Eye (tissue), 1 donor: ENCODE measurements at regions not wholly inside any gene's neighbourhood (a gene's known extent, or its start where the extent isn't known, plus 50 kb on each side); places are given as distances from the start of the nearest gene placed in this dataset.

Experiments
- DNase-seq: peaks from one replicate; pipeline ENCODE4 v3.0.0-alpha.2; 2015

DNA sequence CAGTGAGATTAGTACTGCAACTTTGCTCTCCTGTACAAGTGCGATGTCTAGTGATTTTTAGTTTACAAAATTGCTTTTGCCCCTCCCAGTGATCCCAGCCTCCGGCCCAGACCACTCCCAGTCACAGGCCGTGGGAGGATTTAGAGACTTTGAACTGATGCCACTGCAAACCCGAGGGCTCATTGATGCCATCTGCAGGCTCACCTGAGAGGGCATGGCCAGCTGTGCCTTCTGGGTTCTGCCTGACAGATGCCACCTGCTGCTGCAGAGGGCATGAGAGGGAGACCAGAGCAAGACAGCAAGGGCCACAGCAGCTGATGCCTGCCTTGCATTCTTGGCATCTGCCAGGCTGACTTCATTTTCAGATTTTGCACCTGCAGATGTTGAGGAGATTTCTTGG lies 593.8 kb downstream of the CDK5RAP2 start:
- DNase-seq: no peak

DNA sequence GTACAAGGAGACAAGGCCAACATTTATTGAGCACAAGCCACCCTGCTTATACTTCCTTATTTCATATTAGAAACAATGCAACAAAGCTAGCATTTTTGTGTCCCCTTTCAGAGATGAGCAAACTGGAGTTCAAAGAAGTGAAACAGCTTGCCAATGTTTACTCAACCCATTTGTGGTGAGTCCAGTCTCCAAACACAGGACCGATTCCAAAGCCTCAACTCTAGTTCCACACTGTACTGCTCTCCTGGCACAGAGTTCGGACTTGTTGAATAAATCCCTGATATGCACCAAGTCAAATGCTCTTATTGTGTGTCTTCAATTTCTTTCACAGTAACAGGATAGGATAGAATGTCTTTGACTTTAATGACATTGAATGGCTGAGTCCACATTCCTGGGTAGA lies 604.8 kb upstream of the BRINP1 start:
- no peak for DNase-seq

DNA sequence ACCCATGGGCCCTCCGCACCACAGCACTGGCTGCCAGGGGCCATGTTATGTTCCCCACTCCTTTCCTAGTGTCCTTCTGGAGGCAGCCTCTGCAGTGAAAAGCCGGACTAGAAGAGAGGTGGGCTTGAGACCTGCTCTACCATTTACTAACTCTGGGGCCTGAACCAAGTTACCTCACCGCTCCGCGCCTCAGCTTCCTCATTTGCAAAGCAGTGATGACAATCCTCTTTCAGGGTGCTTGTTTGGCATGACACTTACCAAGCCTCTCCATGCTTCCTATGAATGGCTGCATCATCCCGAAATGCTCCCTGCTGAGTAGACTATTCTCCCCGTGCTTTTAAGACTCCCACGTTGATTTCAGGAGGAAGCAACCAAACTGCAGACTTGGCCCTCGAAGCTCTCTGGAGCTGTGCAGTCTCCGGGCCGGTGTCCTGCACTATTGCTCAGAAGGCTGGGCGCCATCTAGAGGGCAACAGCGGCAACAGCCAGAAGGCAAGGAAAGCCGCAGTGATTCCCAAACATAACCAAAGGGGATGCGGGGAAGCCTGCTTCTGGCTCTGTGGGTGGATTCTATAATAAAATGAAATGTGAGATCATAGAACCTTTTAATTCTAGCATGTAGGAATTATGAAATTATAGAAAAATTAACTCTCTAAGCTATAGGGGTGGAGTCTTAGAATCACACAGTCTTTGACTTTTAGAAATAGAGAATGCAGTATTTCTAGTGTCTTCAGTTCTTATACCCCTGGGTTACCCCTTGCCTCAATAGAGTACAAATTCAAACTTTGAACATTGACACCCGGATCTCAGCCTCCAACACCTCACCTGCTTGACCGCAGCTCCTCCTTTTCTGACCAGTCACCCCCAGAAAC lies 599.8 kb upstream of the BRINP1 start:
- peak; percentile 90 for DNase-seq

DNA sequence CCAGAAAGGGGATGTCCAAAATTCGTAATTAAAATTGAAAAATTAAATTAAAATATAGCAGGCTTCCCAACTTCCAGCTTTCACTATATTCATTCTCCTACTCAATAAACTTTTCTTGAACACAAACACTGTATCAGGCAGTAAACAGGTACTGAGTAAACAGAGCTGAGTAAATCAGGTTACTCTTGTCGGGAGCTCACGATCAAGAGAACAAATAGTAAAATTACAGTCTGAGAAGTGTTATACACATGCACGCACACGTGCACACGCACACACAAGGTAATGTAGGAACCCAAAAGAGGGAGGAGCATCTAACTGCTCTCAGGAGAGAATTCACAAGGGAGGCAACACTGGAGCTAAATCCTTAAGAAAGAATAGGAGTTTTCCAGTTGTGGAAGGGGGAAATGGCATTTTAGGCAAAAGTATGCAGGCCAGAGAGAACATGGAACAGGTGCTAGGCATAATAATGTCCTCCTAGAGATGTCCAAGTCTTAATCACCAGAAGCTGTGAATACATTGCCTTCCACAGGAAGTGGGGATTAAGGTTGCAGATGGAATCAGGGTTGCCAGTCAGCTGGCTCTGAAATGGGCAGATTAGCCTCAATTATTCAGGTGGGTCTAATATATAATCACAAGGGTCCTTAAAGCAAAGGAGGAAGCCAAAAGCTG lies 598.8 kb upstream of the BRINP1 start:
- DNase-seq: no peak

DNA sequence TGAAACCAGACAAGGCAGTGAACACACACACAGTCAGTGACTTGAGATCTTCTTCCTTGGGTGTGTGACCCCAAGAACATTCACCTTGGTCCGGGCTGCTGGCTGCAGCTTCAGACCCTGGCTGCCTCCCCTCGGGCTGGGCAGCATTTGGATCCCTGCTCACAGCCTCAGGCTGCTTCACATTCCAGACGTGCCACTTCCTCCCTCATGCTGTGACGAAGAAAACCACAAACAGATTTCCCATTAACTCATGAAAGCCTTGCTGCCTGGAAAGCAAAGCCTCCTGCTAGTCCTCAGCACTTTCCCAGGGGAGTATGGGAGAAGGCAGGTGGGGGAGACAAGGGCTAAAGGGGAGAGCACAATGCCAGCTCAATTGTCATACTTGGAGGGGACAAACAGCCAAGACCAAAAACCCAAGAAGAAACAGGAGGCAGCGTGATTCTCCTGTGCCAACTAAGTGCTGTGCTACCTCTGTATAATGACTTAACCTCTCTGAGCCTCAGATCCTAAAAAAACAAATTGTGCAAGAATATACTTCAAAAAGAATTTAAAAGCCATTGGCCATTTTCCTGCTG lies 594.6 kb upstream of the BRINP1 start:
- DNase-seq: peak; percentile 81

DNA sequence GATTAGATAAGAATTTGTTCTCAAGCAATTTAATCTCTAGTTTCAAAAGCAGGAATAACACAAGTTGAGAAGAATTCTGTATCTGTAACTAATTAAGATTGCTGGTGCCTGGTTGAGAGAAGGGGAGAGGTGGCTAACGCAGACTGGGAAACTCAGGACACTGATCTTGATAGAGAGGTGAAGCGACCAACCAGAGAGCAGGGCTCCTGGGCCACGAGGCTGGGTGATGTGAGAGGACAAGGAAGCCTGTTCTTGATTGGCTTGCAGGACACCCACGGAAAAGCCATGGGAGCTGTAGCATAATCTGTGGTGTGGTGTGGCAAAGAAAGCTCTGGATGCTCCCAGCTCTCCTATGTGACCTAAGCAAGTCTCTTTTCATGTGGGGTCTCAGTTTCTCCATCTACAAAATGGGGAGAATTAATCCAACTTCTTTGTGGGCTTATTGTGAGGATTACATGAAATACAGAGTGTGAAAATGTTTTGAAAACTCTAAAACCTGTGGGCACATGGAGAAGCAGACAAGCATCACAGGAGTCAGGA lies 594.1 kb upstream of the BRINP1 start:
- DNase-seq: no peak

DNA sequence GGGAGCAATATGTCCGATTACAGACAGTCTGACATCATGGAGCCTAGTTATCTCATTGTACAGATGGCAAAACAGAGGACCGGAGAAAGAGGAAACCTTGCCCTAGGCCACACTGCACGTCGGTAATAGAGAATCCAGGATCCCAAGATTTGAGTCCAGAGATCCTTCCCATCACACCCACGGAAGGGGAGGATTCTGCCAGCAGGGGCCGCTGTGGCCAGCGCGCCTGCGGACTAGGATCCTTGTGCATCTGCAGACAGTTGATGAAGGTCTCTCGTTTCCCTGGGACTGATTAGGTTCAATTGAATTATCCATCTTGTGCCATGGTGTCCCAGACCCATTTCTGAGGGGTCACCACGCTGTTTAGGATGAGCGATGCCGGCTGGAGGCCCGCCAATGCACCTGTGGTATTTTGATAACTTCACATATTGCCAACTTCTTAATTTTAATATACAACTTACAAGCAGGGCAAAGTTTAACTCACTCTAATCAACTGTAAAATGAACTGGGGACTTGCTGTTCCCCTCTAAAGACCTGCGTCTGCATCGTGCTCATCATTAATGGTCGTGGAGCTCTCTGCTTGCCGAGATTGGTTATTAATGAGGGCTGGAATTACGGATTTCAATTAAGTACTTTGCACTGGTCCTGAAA lies 592.7 kb upstream of the BRINP1 start:
- DNase-seq: peak; percentile 57

DNA sequence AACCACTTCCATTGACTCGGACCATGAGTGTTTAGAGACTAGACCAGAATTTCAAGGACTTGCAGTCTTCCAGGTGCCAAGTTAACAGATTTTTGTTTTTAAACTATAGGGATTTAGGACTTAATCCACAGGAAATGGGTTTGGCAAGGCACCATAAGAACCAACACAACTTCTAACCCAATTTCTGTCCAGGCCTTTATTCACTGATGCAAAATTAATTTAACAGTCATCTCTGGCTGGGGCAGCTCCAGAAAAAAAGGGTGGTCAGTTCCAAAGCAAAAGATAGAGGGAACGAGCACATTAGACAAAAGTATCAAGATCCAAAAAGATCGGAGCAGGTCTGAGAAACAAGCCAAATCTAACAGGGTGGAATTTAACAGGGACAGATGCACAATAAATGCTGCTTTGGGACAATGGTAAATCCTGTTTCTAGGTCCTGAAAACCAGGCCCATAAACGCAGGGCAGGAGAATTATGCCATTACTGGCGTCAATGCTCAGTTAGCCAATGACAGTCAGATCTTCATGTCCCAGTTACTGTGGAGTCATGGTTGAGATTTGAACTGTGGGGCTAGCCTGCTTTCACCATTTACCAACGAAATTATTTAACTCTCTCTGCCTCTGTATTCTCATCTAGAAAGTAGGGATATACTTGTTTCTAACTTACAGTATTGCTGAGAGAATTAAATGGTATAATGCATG lies 590.8 kb upstream of the BRINP1 start:
- no peak for DNase-seq

DNA sequence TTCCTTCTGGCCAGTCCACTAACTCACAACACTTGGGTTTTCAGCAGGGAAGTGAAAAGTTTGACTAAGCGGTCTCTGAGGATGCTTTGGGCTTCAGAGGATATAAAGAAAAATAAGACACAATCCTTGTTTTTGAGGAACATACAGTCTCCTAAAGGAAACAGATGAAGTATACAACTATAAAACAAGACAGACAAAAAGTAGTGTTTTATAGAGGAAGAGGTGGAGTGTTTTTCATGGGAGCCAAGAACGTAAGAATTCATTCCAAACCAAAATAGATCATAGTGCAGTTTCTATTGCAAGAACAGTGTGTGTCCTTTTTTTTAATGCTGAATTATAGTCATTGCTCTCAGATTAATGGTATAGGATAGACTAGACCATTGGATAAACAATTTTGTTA lies 586.9 kb upstream of the BRINP1 start:
- no peak for DNase-seq

DNA sequence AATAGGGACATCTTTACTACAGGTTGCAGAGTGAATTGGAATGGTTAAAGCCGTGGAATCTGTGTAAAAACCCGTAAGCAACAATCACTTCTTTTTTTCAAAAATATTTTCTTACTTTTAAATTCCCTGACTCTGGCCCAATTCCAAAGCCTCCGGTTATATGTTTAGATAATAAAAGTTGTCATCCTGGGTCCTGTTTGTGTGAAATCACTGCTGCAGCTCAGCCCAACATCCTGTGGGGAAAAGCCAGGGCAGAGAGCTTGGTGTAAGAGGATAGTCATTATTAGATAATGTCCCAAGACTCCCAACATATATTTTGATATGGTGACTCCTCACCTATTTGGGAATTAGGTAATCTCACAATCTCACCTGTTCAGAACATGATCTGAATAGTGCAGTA lies 586.0 kb upstream of the BRINP1 start:
- DNase-seq: no peak

DNA sequence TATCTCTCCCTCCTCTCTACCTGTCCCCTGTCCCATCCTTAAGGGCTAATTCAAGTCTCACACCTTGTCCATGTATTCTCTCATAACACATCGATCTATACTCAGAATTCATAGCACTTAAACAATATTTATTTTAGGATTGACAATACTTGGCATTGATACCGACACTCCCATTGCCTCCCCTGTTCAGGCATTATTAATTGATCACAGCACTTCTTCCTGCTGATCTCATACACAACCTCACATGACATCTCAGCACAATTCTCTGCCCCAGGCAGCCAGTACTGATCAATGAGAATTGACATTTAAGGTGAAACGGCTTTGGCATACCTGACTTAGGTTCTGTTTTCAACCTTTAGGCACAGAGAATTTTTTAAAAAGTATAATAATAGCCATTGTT lies 582.4 kb upstream of the BRINP1 start:
- no peak for DNase-seq

DNA sequence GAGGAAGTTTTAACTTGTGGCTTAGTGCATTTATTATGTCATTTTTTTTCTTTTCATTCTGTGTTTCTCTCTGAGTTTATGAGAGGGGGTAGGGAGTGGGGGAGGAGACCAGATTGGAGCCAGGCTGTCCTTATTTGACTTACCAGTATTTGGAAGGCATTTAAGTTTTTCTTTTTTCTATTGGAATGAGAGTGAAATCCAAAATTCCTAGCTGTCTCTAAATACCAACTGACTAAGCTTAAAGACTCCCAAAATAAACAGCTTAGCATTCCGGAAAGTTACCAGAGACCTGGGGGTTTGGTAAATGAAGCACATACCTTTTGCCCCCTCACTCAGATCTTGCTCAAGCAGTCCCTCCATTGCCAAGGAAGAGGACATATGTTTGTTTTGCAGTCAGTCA lies 581.9 kb upstream of the BRINP1 start:
- no peak for DNase-seq

DNA sequence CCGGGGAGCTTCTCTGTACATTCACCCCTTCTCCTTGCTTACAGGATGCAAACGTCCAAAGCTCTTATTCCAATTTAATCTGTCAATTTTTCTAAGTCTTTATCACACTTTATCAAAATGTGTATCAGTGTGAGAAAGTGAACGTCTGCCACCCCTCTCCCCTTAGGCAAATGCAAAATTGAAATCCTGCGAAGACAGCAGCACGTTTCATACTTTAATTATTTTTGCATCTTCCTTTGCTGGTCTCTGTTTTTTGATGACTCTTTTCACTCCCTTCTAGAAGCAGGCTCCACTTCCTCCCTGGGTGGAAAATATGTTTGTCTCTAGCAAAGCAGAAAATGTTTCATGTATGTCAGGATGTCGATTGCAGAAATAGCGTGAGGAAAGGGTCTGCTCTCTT lies 576.5 kb upstream of the BRINP1 start:
- no peak for DNase-seq

DNA sequence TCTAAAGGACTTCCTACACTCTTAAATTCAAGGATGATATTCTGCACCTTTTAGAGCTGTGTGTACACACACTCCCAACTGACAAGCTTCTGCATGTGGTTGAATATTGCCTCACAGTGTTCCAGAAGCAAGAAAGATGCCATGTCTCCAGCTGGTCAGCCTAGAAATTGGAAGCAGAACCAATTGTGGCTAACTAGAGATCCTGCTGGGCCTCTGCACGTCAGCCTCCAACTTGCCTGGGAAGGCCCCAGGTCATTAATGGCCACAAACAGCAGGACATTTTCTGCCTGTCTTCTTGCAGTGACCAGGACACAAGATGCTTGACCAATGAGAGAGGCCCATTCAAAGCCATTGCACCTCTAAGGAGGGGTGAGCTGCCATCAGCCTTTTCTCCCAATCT lies 571.9 kb upstream of the BRINP1 start:
- peak; percentile 77 for DNase-seq

DNA sequence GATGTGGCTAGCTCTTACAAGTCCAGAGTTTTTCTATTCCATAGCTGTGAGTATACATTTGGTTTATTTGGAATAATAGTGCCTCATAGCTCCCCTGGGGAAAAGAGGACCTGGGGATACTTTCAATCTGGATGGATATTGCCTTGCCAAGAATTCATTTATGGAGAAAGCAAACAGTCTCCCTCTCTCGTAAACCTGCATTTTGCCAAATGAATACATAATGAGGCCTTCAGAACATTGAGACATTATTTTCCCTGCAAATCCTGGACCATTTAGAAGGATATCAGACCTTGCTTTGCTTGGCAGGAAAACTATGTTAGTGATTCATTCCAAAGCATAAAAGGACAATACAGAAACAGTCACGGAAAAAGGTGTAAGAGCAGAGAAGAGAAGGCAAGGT lies 569.6 kb upstream of the BRINP1 start:
- DNase-seq: no peak

DNA sequence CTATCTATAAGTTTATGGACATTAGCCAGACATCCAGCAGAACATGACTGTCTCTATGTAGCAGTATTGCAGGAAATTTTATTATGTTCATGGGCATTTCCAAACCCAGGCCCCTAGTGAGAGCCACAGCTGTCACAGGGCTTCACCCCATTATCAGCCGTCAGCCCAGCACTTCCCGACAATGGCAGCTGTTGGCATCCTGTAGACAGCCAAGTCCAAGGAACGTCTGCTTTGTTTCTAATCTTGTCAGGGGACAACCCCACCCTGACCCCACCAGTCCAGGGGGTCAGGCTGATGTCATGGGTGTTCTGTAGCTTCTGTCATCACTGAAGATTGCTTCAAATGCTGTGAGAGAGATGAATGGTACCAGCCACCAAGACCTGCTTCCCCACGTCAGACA lies 565.3 kb upstream of the BRINP1 start:
- no peak for DNase-seq

DNA sequence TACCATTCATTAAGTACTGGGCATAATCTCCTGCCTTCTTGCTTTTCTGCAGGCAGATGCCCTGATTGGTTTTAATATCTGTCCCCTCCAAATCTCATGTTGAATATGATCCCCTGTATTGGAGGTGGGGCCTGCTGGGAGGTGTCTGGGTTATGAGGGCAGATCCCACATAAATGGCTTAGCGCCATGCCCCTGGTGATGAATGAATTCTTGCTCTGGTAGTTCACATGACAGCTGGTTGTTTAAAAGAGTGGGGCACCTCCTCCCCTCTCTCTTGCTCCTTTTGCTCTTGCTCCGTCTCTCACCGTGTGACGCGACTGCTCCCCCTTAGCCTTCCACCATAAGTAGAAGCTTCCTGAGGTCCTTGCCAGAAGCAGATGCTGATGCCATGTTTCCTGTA lies 564.0 kb upstream of the BRINP1 start:
- no peak for DNase-seq

DNA sequence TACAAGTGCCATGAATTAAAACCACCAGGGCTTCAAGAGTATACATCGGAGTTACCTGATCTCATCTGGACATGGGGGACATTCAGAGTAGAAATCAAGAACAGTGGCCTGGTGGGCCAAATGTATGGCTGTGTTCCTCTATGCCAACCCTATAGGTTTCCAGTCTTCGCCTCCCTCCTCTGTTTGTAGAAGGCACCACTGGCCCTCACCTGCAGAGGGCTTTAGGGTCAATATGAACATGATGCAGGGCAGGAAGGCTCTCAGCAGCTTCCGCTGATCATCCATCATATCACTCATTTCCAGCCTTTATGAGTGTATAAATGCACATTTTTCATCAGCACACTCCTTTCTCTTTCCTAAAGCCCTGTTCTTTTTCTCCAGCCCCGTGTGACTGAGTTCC lies 555.5 kb upstream of the BRINP1 start:
- DNase-seq: no peak

DNA sequence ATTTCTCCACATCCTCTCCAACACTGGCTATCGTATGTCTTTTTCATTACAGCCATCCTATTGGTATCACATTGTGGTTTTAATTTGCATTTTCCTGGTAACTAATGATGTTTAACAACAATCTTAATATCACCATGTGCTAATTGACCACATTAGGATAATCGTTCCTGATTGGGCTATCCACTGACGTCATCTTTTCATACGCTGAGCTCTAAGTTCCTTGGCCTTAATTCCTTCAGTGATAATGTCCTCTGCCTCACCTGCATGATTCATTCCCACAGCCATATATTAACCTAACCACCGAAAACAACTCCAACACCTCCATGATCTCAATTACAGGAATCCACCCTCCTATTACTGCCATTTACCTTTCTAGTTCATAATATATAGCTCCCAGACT lies 547.9 kb upstream of the BRINP1 start:
- no peak for DNase-seq

DNA sequence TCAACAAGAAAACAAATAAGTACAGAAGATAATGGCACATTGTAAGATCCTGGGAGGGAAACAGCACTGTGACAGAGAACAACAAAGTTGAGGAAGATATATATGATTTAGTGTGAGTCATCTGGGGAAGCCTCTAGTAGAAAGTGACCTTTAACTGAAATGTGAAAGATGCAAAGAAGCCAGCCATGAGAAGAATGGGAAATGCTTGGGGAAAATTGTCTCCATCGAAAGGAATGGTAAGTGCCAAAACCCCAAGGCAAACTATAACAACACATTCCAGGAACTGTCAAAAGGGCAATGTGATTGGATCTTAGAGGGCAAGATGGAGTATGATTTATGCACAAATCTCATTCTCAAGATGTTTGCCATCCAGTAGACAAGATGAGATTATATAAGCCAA lies 537.8 kb upstream of the BRINP1 start:
- no peak for DNase-seq

DNA sequence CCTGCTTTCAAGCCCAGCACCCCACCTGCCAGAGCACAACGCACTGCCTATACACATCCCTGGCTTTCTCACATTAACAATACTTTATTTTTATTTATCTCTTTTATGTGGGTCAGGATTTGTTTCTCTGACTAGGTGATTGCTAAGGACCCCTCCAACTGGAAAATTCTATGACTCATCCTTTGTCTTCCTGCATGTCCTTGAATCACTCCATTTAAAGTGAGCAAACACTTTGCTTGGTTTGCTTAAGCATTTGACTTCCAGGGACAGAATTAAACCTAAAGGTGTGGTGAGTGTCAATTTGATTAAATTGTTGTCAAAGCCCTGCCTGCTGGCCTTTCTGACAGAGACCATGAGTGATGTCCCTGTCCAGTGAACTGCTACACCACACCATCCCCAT lies 536.5 kb upstream of the BRINP1 start:
- no peak for DNase-seq

DNA sequence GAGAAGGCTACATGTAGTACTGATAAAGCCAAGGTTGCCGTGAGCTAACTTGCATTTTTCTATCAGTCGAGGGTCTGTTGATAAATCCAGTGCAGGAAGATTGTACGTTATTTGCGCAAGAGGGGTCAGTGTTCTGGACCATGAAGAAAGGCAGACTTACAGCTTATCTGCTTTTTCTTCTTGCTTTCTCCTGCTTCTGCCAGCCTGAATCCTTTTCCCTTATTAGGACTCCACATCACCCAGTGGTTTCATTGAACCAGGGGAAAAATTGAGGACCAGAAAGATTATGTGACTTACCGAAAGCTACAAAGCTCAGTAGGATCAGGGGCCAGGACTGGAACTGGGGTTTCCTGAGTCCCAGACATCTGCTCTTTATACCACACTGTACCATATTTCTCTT lies 534.6 kb upstream of the BRINP1 start:
- DNase-seq: no peak

DNA sequence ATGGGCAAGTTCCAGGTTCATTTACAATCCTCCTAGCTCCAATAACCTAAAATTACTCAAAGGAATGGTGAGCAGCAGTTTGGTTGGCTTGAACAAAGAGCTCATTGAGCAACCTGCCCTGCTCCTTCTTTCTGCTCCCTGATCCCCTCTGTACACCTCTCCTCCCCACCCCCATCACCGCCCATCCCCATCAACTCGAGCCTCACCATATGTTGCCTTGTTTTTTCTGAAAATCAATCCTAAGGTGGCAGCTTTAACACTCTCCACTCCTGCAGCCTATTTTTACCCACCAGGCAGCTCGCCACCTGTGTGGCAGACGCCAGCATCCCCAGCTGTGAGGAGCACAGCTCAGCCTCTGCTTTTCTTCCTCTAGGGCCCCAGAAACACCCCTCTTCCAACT lies 533.4 kb upstream of the BRINP1 start:
- no peak for DNase-seq
